NCI-H2029 (cell line): ENCODE measurements at regions not wholly inside any gene's neighbourhood (a gene's known extent, or its start where the extent isn't known, plus 50 kb on each side); places are given as distances from the start of the nearest gene placed in this dataset.
"Not testable (repeated sequence)": the region's sequence is repeated elsewhere in the genome, so short reads cannot be mapped to it uniquely, and the experiment has no call there.

Experiments used
- DNase-seq: peaks from one replicate; lab custom pipeline; 2025; lab: John Stamatoyannopoulos, UW

GRCh38 chr1:90295534-90295933 is 300.6 kb downstream of the ZNF326 start:
- no peak for DNase-seq

- no peak for DNase-seq
Observed at GRCh38 chr1:90291431-90292216, 296.7 kb downstream of the ZNF326 start.

- no peak for DNase-seq
Observed at GRCh38 chr1:90282811-90283210, 287.9 kb downstream of the ZNF326 start.

- not testable (repeated sequence) for DNase-seq
Observed at GRCh38 chr1:90281886-90282285, 287.0 kb downstream of the ZNF326 start.

- DNase-seq = no peak
Observed at GRCh38 chr1:90277270-90277669, 282.4 kb downstream of the ZNF326 start.

GRCh38 chr1:90274376-90274775 is 279.5 kb downstream of the ZNF326 start:
- DNase-seq = no peak

- DNase-seq = no peak
Observed at GRCh38 chr1:90273241-90273774, 278.4 kb downstream of the ZNF326 start.

GRCh38 chr1:90262791-90263190 is 267.9 kb downstream of the ZNF326 start:
- DNase-seq = no peak

- DNase-seq = no peak
Observed at GRCh38 chr1:90262286-90262685, 267.4 kb downstream of the ZNF326 start.

GRCh38 chr1:90246069-90246468 is 251.2 kb downstream of the ZNF326 start:
- DNase-seq = no peak

- DNase-seq = no peak
Observed at GRCh38 chr1:90236493-90236892, 241.6 kb downstream of the ZNF326 start.

GRCh38 chr1:90223401-90223800 is 228.5 kb downstream of the ZNF326 start:
- DNase-seq = no peak

GRCh38 chr1:90220941-90221693 is 226.2 kb downstream of the ZNF326 start:
- no peak for DNase-seq

GRCh38 chr1:90220496-90220895 is 225.6 kb downstream of the ZNF326 start:
- DNase-seq = no peak

- not testable (repeated sequence) for DNase-seq
Observed at GRCh38 chr1:90219166-90219871, 224.4 kb downstream of the ZNF326 start.

GRCh38 chr1:90210633-90211491 is 216.0 kb downstream of the ZNF326 start:
- no peak for DNase-seq

- DNase-seq = no peak
Observed at GRCh38 chr1:90208949-90209348, 214.0 kb downstream of the ZNF326 start.

GRCh38 chr1:90206260-90206659 is 211.3 kb downstream of the ZNF326 start:
- no peak for DNase-seq

GRCh38 chr1:90204780-90205179 is 209.9 kb downstream of the ZNF326 start:
- no peak for DNase-seq

- DNase-seq = no peak
Observed at GRCh38 chr1:90204023-90204590, 209.2 kb downstream of the ZNF326 start.
